Activated CD8-positive, alpha-beta T cell treated with anti-CD3 and anti-CD28 coated beads for 36 hours (primary cell): ENCODE measurements at regions not wholly inside any gene's neighbourhood (a gene's known extent, or its start where the extent isn't known, plus 50 kb on each side); places are given as distances from the start of the nearest gene placed in this dataset.

Source experiments
- ATAC-seq: fragments of 200-7000 bp; cut with Tn5 transposase; one replicate; pipeline ENCODE4 v1.10.0; 2021; ENCODE audit warnings: mild to moderate bottlenecking, moderate library complexity
- CTCF ChIA-PET: fragments of 350-600 bp; sonication (Branson Sonifier 250); formaldehyde crosslinking; loops from one replicate; lab custom pipeline; 2021; ENCODE audit warnings: antibody characterized with exemption; lab: Charles Lee
- POLR2A ChIA-PET: fragments of 350-600 bp; sonication (Branson Sonifier 250); formaldehyde crosslinking; loops from one replicate; lab custom pipeline; 2021; ENCODE audit warnings: antibody characterized with exemption; lab: Charles Lee
- DNase-seq: peaks from one replicate; pipeline ENCODE4 v3.0.0-alpha.2; 2020
- H3K27ac Mint-ChIP-seq: one replicate; pipeline ENCODE4 v1.8.0; 2021; ENCODE audit warnings: mild to moderate bottlenecking, mixed read lengths
- H3K27me3 Mint-ChIP-seq: one replicate; pipeline ENCODE4 v1.8.0; 2021; ENCODE audit warnings: mixed read lengths
- H3K36me3 Mint-ChIP-seq: one replicate; pipeline ENCODE4 v1.8.0; 2021; ENCODE audit warnings: low read depth, mixed read lengths
- H3K4me1 Mint-ChIP-seq: one replicate; pipeline ENCODE4 v1.8.0; 2021; ENCODE audit warnings: low read depth, mixed read lengths
- H3K4me3 Mint-ChIP-seq: one replicate; pipeline ENCODE4 v1.8.0; 2021; ENCODE audit warnings: mild to moderate bottlenecking, moderate library complexity, mixed read lengths
- H3K9me3 Mint-ChIP-seq: one replicate; pipeline ENCODE4 v1.8.0; 2021; ENCODE audit warnings: mixed read lengths
- intact Hi-C: fragments of 100-400 bp; cut with micrococcal nuclease; formaldehyde crosslinking; loops from one replicate; pipeline ENCODE4 v1.10.0; 2022
- TF ChIP-seq, protein P1 (sequence below): fragments of 200-600 bp; IDR thresholded peaks from one replicate; pipeline ENCODE4 v1.8.0; 2022; ENCODE audit warnings: antibody characterized with exemption, mild to moderate bottlenecking

DNA sequence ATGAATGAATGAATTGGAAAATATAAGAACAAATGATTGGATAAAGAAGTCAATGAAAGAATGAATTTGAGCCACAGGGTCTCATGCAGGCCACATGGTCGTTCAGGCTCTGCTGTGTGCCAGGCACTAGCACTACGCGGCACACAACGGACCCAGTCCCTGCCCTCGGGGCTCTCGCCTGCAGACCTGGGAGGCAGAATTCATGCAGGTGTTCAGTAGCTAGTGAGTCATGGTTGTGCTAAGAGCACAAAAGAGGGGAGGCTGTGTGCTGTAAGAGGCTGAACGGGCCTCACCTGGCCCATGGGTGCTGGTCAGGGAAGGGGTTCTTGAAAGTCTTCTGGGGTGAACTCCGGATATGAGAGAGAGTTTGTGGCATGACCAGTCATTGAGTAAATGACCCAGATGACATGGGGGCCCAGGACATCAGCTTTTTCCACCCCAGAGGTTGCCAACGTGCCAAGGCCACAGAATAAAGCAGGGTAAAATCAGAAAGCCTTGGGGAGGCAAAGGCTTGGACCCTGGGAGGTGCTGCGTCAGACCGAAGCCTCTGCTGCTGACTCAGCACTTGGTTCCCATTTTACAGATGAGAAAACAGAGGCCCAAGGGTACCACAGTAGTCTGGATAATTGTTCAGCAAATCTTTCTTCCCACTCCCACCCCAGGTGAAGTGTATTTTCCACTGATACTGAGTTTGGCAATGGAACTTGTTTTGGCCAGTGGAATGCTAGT is 264.3 kb upstream of the MVB12B start:
- ATAC-seq (no peak), DNase-seq (no peak)
- TF ChIP-seq, protein P1, sequence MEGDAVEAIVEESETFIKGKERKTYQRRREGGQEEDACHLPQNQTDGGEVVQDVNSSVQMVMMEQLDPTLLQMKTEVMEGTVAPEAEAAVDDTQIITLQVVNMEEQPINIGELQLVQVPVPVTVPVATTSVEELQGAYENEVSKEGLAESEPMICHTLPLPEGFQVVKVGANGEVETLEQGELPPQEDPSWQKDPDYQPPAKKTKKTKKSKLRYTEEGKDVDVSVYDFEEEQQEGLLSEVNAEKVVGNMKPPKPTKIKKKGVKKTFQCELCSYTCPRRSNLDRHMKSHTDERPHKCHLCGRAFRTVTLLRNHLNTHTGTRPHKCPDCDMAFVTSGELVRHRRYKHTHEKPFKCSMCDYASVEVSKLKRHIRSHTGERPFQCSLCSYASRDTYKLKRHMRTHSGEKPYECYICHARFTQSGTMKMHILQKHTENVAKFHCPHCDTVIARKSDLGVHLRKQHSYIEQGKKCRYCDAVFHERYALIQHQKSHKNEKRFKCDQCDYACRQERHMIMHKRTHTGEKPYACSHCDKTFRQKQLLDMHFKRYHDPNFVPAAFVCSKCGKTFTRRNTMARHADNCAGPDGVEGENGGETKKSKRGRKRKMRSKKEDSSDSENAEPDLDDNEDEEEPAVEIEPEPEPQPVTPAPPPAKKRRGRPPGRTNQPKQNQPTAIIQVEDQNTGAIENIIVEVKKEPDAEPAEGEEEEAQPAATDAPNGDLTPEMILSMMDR = no peak
- H3K36me3 Mint-ChIP-seq = no peaks in the 10 kb centered on the region
- CTCF ChIA-PET = no interaction called here
- no peak overlapping the region for H3K27ac Mint-ChIP-seq
- no peaks in the 10 kb centered on the region for H3K4me1 Mint-ChIP-seq
- POLR2A ChIA-PET = interaction anchor here (1.0 kb wide), 1 partner anchor 9 kb away, joined by 3 read pairs; no protein-coding TSS in a partner anchor
- H3K9me3 Mint-ChIP-seq = no peaks in the 10 kb centered on the region
- H3K4me3 Mint-ChIP-seq = no peak overlapping the region
- H3K27me3 Mint-ChIP-seq = peaks cover 9% of the 10 kb centered on the region
- intact Hi-C loops = no loop called here

DNA sequence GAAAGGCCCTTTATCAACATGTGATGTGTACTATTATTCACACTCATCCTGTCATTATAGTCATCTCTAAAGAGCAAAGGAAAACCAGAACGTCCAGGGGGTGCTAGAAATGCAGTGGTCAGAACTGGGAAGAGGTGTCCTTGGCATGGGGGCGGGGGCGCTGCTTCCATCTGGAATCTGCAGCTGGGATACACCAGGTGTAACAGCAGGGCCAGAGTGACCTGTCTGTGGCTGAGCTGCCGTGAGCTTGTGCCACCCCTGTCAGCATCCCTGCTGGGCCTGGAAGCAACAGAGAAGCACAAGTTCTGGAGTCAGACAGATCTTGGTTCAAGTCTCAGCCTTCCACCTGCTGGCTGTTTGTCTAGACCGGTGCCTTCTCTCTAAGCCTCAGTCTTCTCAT is 263.3 kb upstream of the MVB12B start:
- Mint-ChIP-seq H3K4me1 (no peaks in the 10 kb centered on the region), H3K4me3 (no peak overlapping the region), H3K36me3 (no peaks in the 10 kb centered on the region), H3K27me3 (peaks cover 9% of the 10 kb centered on the region), H3K9me3 (no peaks in the 10 kb centered on the region), H3K27ac (no peak overlapping the region)
- ATAC-seq (no peak), DNase-seq (no peak)
- TF ChIP-seq, protein P1 = no peak
- POLR2A ChIA-PET = interaction anchor here (1.0 kb wide), 1 partner anchor 10 kb away, joined by 3 read pairs; no protein-coding TSS in a partner anchor
- intact Hi-C loops = no loop called here
- CTCF ChIA-PET = no interaction called here

DNA sequence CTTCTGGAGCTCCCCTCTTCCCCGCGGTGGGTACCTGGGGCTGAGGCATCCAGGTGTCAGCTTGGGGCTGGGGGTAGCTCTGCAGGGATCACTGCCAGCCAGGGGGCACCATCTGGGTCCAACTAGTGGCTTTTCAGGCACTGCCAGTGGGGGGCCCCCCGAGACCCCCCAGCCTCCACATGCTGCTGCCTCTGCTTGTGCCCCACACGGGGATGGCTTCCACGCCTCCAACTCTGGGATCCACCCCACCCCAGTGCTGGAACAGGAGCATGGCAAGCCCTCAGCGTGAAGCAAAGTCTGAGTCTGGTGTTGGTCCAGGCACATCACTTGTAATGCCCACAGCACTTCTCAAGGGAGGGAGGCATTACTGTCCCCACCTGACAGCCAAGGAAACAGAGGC is 260.5 kb upstream of the MVB12B start:
- Mint-ChIP-seq H3K9me3 (no peaks in the 10 kb centered on the region), H3K4me3 (no peak overlapping the region), H3K27me3 (peaks cover 10% of the 10 kb centered on the region), H3K4me1 (no peaks in the 10 kb centered on the region), H3K36me3 (no peaks in the 10 kb centered on the region), H3K27ac (no peak overlapping the region)
- ChIA-PET CTCF (interaction anchor here (0.6 kb wide), 1 partner anchor 46 kb away, joined by 3 read pairs; no protein-coding TSS in a partner anchor), POLR2A (no interaction called here)
- ATAC-seq (no peak), DNase-seq (no peak)
- TF ChIP-seq, protein P1 = no peak
- intact Hi-C loops = no loop called here

DNA sequence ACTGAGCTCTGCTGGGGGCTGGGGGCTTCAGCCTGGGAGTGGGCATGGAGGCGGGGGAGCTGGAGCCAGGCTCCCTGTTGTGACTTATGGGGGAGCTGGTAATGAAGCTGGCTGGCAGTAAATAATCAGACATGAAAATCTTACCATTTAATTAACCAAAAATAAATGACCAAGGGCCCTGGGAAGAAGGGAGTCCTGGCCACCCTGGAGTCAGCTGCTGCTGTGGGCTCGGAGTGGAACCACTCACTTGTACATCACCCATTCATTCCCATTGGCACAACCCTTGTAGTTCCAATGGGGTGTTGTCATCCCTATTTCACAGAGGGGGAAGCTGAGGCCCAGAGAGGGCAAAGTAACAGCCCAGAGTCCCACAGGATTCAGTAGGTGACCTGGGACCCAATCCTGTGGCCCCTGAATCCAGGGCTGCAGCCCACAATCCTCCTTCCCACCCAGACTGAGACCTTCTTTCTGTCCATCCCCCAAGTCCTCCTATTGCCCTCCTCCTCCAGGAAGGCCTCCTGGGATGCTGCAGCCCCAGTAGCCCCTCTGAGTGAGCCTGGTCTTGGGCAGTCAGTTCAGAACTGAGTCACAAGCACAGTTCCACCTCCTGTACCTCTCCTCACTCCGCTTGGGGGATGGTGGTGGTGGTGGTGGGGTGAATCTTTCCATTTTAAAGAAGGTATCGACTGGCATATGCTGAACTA is 259.4 kb upstream of the MVB12B start:
- H3K4me3 Mint-ChIP-seq = no peak overlapping the region
- intact Hi-C loops = no loop called here
- CTCF ChIA-PET = no interaction called here
- no peaks in the 10 kb centered on the region for H3K4me1 Mint-ChIP-seq
- no peak for ATAC-seq
- H3K27me3 Mint-ChIP-seq = peaks cover 11% of the 10 kb centered on the region
- H3K9me3 Mint-ChIP-seq = no peaks in the 10 kb centered on the region
- TF ChIP-seq, protein P1 = no peak
- no peaks in the 10 kb centered on the region for H3K36me3 Mint-ChIP-seq
- no peak overlapping the region for H3K27ac Mint-ChIP-seq
- no peak for DNase-seq
- POLR2A ChIA-PET = no interaction called here

DNA sequence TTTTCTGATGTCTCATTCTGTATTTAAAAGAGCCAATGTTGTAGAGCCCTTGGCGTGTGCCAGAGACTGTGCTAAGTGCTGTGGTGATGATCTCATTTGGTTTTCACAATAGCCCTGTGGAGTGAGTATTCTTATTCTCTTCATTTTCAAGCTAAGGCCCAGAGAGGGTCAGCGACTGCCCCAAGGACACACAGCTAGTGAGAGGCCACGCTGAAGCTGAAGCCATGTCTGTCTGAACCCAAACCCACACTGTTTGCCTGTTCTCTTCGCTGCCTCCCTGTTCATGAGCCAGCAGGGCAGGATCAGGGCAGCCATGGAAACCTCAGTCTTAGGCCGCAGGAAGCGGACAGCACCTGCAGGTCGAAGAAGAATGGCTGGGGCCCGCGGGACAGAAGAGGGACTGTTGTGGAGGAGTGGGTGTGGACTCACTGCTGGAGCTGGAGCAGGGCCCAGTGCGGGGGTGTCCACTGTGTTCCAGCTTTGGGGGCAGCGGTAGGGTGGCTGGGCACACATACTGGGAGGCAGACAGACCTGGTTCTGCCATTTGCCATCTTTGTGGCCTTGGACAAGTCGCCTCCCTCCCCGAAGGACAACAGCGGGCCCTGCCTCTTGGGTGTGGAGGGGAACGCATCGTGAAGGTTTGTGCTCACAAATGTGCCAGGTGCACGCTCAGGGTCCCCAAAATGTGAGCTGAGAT is 257.9 kb upstream of the MVB12B start:
- ChIA-PET POLR2A (no interaction called here), CTCF (no interaction called here)
- DNase-seq (no peak), ATAC-seq (no peak)
- intact Hi-C loops = no loop called here
- H3K27ac Mint-ChIP-seq = no peak overlapping the region
- TF ChIP-seq, protein P1 = no peak
- no peak overlapping the region for H3K4me3 Mint-ChIP-seq
- no peaks in the 10 kb centered on the region for H3K4me1 Mint-ChIP-seq
- peaks cover 15% of the 10 kb centered on the region for H3K27me3 Mint-ChIP-seq
- no peaks in the 10 kb centered on the region for H3K9me3 Mint-ChIP-seq
- H3K36me3 Mint-ChIP-seq = no peaks in the 10 kb centered on the region
